OCI-LY7 (cell line): ENCODE measurements at regions not wholly inside any gene's neighbourhood (a gene's known extent, or its start where the extent isn't known, plus 50 kb on each side); places are given as distances from the start of the nearest gene placed in this dataset.

Experiments used
- BruUV-seq: library from RNA; stranded (reverse); fragments of 400-500 nt; replicated peaks from 2 replicates; lab custom pipeline; 2021; lab: Mats Ljungman, UMichigan
- CTCF ChIA-PET: fragments of 300-600 bp; sonication (Branson Sonifier 250); formaldehyde crosslinking; loops from one replicate; lab custom pipeline; 2022; ENCODE audit warnings: antibody characterized with exemption; ENCODE audit not compliant: unreplicated experiment; lab: Charles Lee
- POLR2A ChIA-PET: fragments of 300-600 bp; sonication (Branson Sonifier 250); formaldehyde crosslinking; loops from one replicate; lab custom pipeline; 2022; ENCODE audit warnings: antibody characterized with exemption; lab: Charles Lee
- DNase-seq: peaks from one replicate; pipeline ENCODE4 v3.0.0-alpha.2; 2015; ENCODE audit warnings: low spot score
- H2AFZ ChIP-seq: fragments of 200-600 bp; sonication (generic), shearing (Covaris generic); 2 replicates; pipeline ENCODE4 v1.6.1; 2014; ENCODE audit warnings: mild to moderate bottlenecking, antibody characterized with exemption, low read length, moderate library complexity
- H3K27ac ChIP-seq: fragments of 200-600 bp; sonication (generic); 2 replicates; pipeline ENCODE4 v1.5.1; 2014; ENCODE audit warnings: mixed run types, low read depth, mild to moderate bottlenecking, moderate library complexity, low read length, inconsistent platforms; ENCODE audit not compliant: poor library complexity, severe bottlenecking
- H3K36me3 ChIP-seq: fragments of 200-600 bp; sonication (generic); 2 replicates; pipeline ENCODE4 v1.6.1; 2014; ENCODE audit warnings: mild to moderate bottlenecking, antibody characterized with exemption, low read length, moderate library complexity, mixed read lengths; ENCODE audit not compliant: insufficient read depth
- H3K4me1 ChIP-seq: fragments of 200-600 bp; sonication (generic); 2 replicates; pipeline ENCODE4 v1.5.1; 2014; ENCODE audit warnings: mild to moderate bottlenecking, low read length; ENCODE audit not compliant: insufficient read depth, poor library complexity, severe bottlenecking
- H3K4me2 ChIP-seq: fragments of 200-600 bp; sonication (generic); 2 replicates; pipeline ENCODE4 v1.6.1; 2014; ENCODE audit warnings: mild to moderate bottlenecking, low read length
- H3K4me3 ChIP-seq: fragments of 200-600 bp; sonication (generic); 2 replicates; pipeline ENCODE4 v1.5.1; 2014; ENCODE audit warnings: mild to moderate bottlenecking, low read depth, low read length; ENCODE audit not compliant: poor library complexity, severe bottlenecking
- H3K79me2 ChIP-seq: fragments of 200-600 bp; sonication (generic); 2 replicates; pipeline ENCODE4 v1.6.1; 2016; ENCODE audit warnings: low read depth, mild to moderate bottlenecking, low read length, moderate library complexity, mixed read lengths; ENCODE audit not compliant: insufficient read depth
- H3K9me2 ChIP-seq: fragments of 200-600 bp; sonication (generic); 2 replicates; pipeline ENCODE4 v1.6.1; 2016; ENCODE audit warnings: mild to moderate bottlenecking, low read length, mixed read lengths; ENCODE audit not compliant: insufficient read depth
- H3K9me3 ChIP-seq: fragments of 200-600 bp; sonication (generic); 2 replicates; pipeline ENCODE4 v1.6.1; 2014; ENCODE audit warnings: mild to moderate bottlenecking, mixed run types, low read length, mixed read lengths
- H4K20me1 ChIP-seq: fragments of 200-600 bp; sonication (generic); 2 replicates; pipeline ENCODE4 v1.6.1; 2014; ENCODE audit warnings: mild to moderate bottlenecking, antibody characterized with exemption, low read length, moderate library complexity, mixed read lengths; ENCODE audit not compliant: insufficient read depth
- CTCF ChIP-seq: fragments of 200-600 bp; sonication (generic); conservative IDR thresholded peaks from 2 replicates; pipeline ENCODE4 v1.5.1; 2014; ENCODE audit warnings: mild to moderate bottlenecking, antibody characterized with exemption, low read length, moderate library complexity, mixed read lengths
- EZH2phosphoT487 ChIP-seq: fragments of 200-600 bp; sonication (generic); IDR thresholded peaks from 2 replicates; pipeline ENCODE4 v1.6.1; 2018; ENCODE audit warnings: low read depth, borderline replicate concordance, mild to moderate bottlenecking, mixed run types, antibody characterized with exemption, low read length, moderate library complexity, mixed read lengths
- intact Hi-C: fragments of 100-400 bp; cut with micrococcal nuclease; formaldehyde crosslinking; loops from one replicate; pipeline ENCODE4 v1.10.0; 2022; ENCODE audit not compliant: unreplicated experiment

GRCh38 chr13:89217813-89218212 lies 1546.6 kb downstream of the SLITRK5 start:
- POLR2A ChIA-PET = interaction anchor here (0.5 to 1.3 kb wide), 9 partner anchors 8 to 1483 kb away, joined by 3 to 5 read pairs (median 3); no protein-coding TSS in a partner anchor
- BruUV-seq = no TSS peak
- CTCF ChIA-PET = no interaction called here

GRCh38 chr13:89221557-89222158 lies 1550.5 kb downstream of the SLITRK5 start:
- Histone ChIP-seq H3K9me3 (peaks cover 39% of the 10 kb centered on the region), H3K4me1 (no peaks in the 10 kb centered on the region), H3K9me2 (no peaks in the 10 kb centered on the region), H4K20me1 (no peaks in the 10 kb centered on the region), H2AFZ (no peak overlapping the region), H3K79me2 (no peaks in the 10 kb centered on the region), H3K4me2 (no peak overlapping the region), H3K36me3 (no peaks in the 10 kb centered on the region), H3K4me3 (no peak overlapping the region), H3K27ac (no peak overlapping the region)
- ChIA-PET CTCF (no interaction called here), POLR2A (interaction anchor here (0.6 to 1.3 kb wide), 3 partner anchors 10 to 1840 kb away, joined by 3 to 5 read pairs (median 4); no protein-coding TSS in a partner anchor)
- TF ChIP-seq CTCF = no peak
- no peak for TF ChIP-seq EZH2phosphoT487
- no TSS peak for BruUV-seq
- intact Hi-C loops = no loop called here
- no peak for DNase-seq

More at GRCh38 chr13:89217813-89218212, 1546.6 kb downstream of the SLITRK5 start:
- intact Hi-C loops = no loop called here
- Histone ChIP-seq H3K4me2 (no peak overlapping the region), H4K20me1 (no peaks in the 10 kb centered on the region), H3K79me2 (no peaks in the 10 kb centered on the region), H3K9me2 (no peaks in the 10 kb centered on the region), H2AFZ (no peak overlapping the region), H3K4me3 (no peak overlapping the region), H3K4me1 (no peaks in the 10 kb centered on the region), H3K27ac (no peak overlapping the region), H3K36me3 (no peaks in the 10 kb centered on the region), H3K9me3 (peaks cover 35% of the 10 kb centered on the region)
- no peak for TF ChIP-seq CTCF
- TF ChIP-seq EZH2phosphoT487 = no peak
- no peak for DNase-seq

- H3K9me3 ChIP-seq = peaks cover 51% of the 10 kb centered on the region
- H3K4me2 ChIP-seq = no peak overlapping the region
- H3K27ac ChIP-seq = no peak overlapping the region
- no peak overlapping the region for H2AFZ ChIP-seq
- no peaks in the 10 kb centered on the region for H3K79me2 ChIP-seq
- H3K36me3 ChIP-seq = no peaks in the 10 kb centered on the region
- no peak for DNase-seq
- no peaks in the 10 kb centered on the region for H3K9me2 ChIP-seq
- no peaks in the 10 kb centered on the region for H4K20me1 ChIP-seq
- ChIA-PET POLR2A (interaction anchor here (0.6 kb wide), 1 partner anchor 232 kb away, joined by 3 read pairs; no protein-coding TSS in a partner anchor), CTCF (no interaction called here)
- no peak for TF ChIP-seq EZH2phosphoT487
- TF ChIP-seq CTCF = no peak
- intact Hi-C loops = no loop called here
- no TSS peak for BruUV-seq
- no peak overlapping the region for H3K4me3 ChIP-seq
- no peaks in the 10 kb centered on the region for H3K4me1 ChIP-seq
Measured at GRCh38 chr13:89227356-89227755, 1556.2 kb downstream of the SLITRK5 start.
